IPS DF 6.9 (cell line): ENCODE measurements at regions not wholly inside any gene's neighbourhood (a gene's known extent, or its start where the extent isn't known, plus 50 kb on each side); places are given as distances from the start of the nearest gene placed in this dataset.
"Not testable (repeated sequence)": the region's sequence is repeated elsewhere in the genome, so short reads cannot be mapped to it uniquely, and the experiment has no call there.

Experiments
- DNase-seq: peaks from one replicate; pipeline ENCODE4 v3.0.0-alpha.2; 2013; ENCODE audit warnings: low read depth, low spot score
- H3K27ac ChIP-seq: one replicate; pipeline ENCODE4 v1.5.1; 2013; ENCODE audit warnings: low read length, control low read depth
- H3K27me3 ChIP-seq: 2 replicates; pipeline ENCODE4 v1.6.1; 2013; ENCODE audit warnings: mild to moderate bottlenecking, low read length; ENCODE audit not compliant: control insufficient read depth, insufficient read depth
- H3K36me3 ChIP-seq: 2 replicates; pipeline ENCODE4 v1.6.1; 2013; ENCODE audit warnings: low read length; ENCODE audit not compliant: control insufficient read depth, insufficient read depth
- H3K4me1 ChIP-seq: 2 replicates; pipeline ENCODE4 v1.6.1; 2013; ENCODE audit warnings: low read length; ENCODE audit not compliant: control insufficient read depth, insufficient read depth
- H3K4me3 ChIP-seq: 2 replicates; pipeline ENCODE4 v1.5.1; 2013; ENCODE audit warnings: mild to moderate bottlenecking, low read length
- H3K9me3 ChIP-seq: 2 replicates; pipeline ENCODE4 v1.6.1; 2013; ENCODE audit warnings: low read length, inconsistent platforms; ENCODE audit not compliant: control insufficient read depth, insufficient read depth
- WGBS: extraction: QIAGEN DNeasy Blood & Tissue Kit; methylation state at CpG from one replicate; pipeline ENCODE4 v1.1.7; 2013; ENCODE audit warnings: mixed read lengths, missing lambda C conversion rate; ENCODE audit not compliant: insufficient read length, insufficient coverage; 5-methylcytosine and 5-hydroxymethylcytosine counted together

- Histone ChIP-seq H3K9me3 (no peaks in the 10 kb centered on the region), H3K4me1 (no peaks in the 10 kb centered on the region; the same call in 1 of the 2 replicates), H3K27me3 (no peaks in the 10 kb centered on the region), H3K36me3 (no peaks in the 10 kb centered on the region), H3K27ac (no peak overlapping the region), H3K4me3 (no peak overlapping the region)
- DNase-seq: no peak
- no CpG with 5 or more reads among the region's 25 CpGs for WGBS
Observed at GRCh38 chr21:41567901-41568510, 60.0 kb upstream of the TMPRSS2 start.

- not testable (repeated sequence) for H3K27me3 ChIP-seq, H3K36me3 ChIP-seq, H3K4me1 ChIP-seq, DNase-seq, H3K4me3 ChIP-seq, H3K27ac ChIP-seq, H3K9me3 ChIP-seq
- no CpG with 5 or more reads among the region's 2 CpGs for WGBS
Observed at GRCh38 chr21:41567237-41567636, 59.3 kb upstream of the TMPRSS2 start.

- no peaks in the 10 kb centered on the region for H3K9me3 ChIP-seq
- DNase-seq: no peak
- H3K4me3 ChIP-seq: no peak overlapping the region
- H3K36me3 ChIP-seq: no peaks in the 10 kb centered on the region
- WGBS: no CpG with 5 or more reads among the region's 3 CpGs
- H3K27me3 ChIP-seq: no peaks in the 10 kb centered on the region
- no peak overlapping the region for H3K27ac ChIP-seq
- H3K4me1 ChIP-seq: no peaks in the 10 kb centered on the region; the same call in 1 of the 2 replicates
Observed at GRCh38 chr21:41566500-41567014, 58.6 kb upstream of the TMPRSS2 start.

- Histone ChIP-seq H3K4me3 (no peak overlapping the region), H3K4me1 (no peaks in the 10 kb centered on the region; the same call in 1 of the 2 replicates), H3K36me3 (no peaks in the 10 kb centered on the region), H3K27me3 (no peaks in the 10 kb centered on the region), H3K9me3 (no peaks in the 10 kb centered on the region), H3K27ac (no peak overlapping the region)
- DNase-seq: no peak
- WGBS: no CpG with 5 or more reads among the region's 11 CpGs
Observed at GRCh38 chr21:41565550-41565949, 57.6 kb upstream of the TMPRSS2 start.

GRCh38 chr21:41564871-41565274 lies 56.9 kb upstream of the TMPRSS2 start:
- no peak overlapping the region for H3K4me3 ChIP-seq
- no peaks in the 10 kb centered on the region for H3K27me3 ChIP-seq
- WGBS: no CpG with 5 or more reads among the region's 10 CpGs
- no peaks in the 10 kb centered on the region for H3K36me3 ChIP-seq
- H3K27ac ChIP-seq: no peak overlapping the region
- no peaks in the 10 kb centered on the region for H3K9me3 ChIP-seq
- H3K4me1 ChIP-seq: no peaks in the 10 kb centered on the region; the same call in 1 of the 2 replicates
- DNase-seq: no peak

GRCh38 chr21:41562101-41563000 lies 54.4 kb upstream of the TMPRSS2 start:
- no peak overlapping the region for H3K4me3 ChIP-seq
- H3K9me3 ChIP-seq: no peaks in the 10 kb centered on the region
- H3K36me3 ChIP-seq: no peaks in the 10 kb centered on the region
- WGBS: no CpG with 5 or more reads among the region's 26 CpGs
- H3K27me3 ChIP-seq: no peaks in the 10 kb centered on the region
- H3K4me1 ChIP-seq: no peaks in the 10 kb centered on the region
- no peak overlapping the region for H3K27ac ChIP-seq
- DNase-seq: no peak

GRCh38 chr21:41561701-41562100 lies 53.7 kb upstream of the TMPRSS2 start:
- H3K4me3 ChIP-seq: no peak overlapping the region
- H3K36me3 ChIP-seq: no peaks in the 10 kb centered on the region
- H3K27ac ChIP-seq: no peak overlapping the region
- no peaks in the 10 kb centered on the region for H3K27me3 ChIP-seq
- WGBS: no CpG with 5 or more reads among the region's 4 CpGs
- DNase-seq: no peak
- H3K4me1 ChIP-seq: no peaks in the 10 kb centered on the region
- H3K9me3 ChIP-seq: no peaks in the 10 kb centered on the region

GRCh38 chr21:41560661-41561158 lies 52.8 kb upstream of the TMPRSS2 start:
- Histone ChIP-seq H3K9me3 (no peaks in the 10 kb centered on the region), H3K4me3 (no peak overlapping the region), H3K4me1 (no peaks in the 10 kb centered on the region), H3K27ac (no peak overlapping the region), H3K27me3 (no peaks in the 10 kb centered on the region), H3K36me3 (no peaks in the 10 kb centered on the region)
- DNase-seq: no peak
- WGBS: no CpG with 5 or more reads among the region's 9 CpGs

- H3K4me1 ChIP-seq: no peaks in the 10 kb centered on the region
- no peaks in the 10 kb centered on the region for H3K27me3 ChIP-seq
- no peak for DNase-seq
- no peaks in the 10 kb centered on the region for H3K36me3 ChIP-seq
- WGBS: no CpG with 5 or more reads among the region's 15 CpGs
- no peak overlapping the region for H3K27ac ChIP-seq
- no peaks in the 10 kb centered on the region for H3K9me3 ChIP-seq
- no peak overlapping the region for H3K4me3 ChIP-seq
Observed at GRCh38 chr21:41559658-41560631, 52.0 kb upstream of the TMPRSS2 start.

- H3K9me3 ChIP-seq: no peaks in the 10 kb centered on the region
- no peak overlapping the region for H3K4me3 ChIP-seq
- no peak overlapping the region for H3K27ac ChIP-seq
- H3K36me3 ChIP-seq: no peaks in the 10 kb centered on the region
- DNase-seq: no peak
- no peaks in the 10 kb centered on the region for H3K4me1 ChIP-seq
- no peaks in the 10 kb centered on the region for H3K27me3 ChIP-seq
Observed at GRCh38 chr21:41558842-41559241, 50.9 kb upstream of the TMPRSS2 start.
